HepG2 (cell line): ENCODE measurements at regions not wholly inside any gene's neighbourhood (a gene's known extent, or its start where the extent isn't known, plus 50 kb on each side); places are given as distances from the start of the nearest gene placed in this dataset.

Experiments used
- ARNT2 ChIP-seq: sonication (generic); formaldehyde crosslinking; IDR thresholded peaks from 2 replicates; pipeline ENCODE4 v1.8.0; 2022; ENCODE audit warnings: mild to moderate bottlenecking, low read depth, missing genetic modification reagents, moderate library complexity
- ATRX ChIP-seq: sonication (generic); formaldehyde crosslinking; IDR thresholded peaks from 2 replicates; pipeline ENCODE4 v1.4.0; 2020; ENCODE audit warnings: missing genetic modification reagents, borderline replicate concordance
- EEA1 ChIP-seq: sonication (generic); formaldehyde crosslinking; IDR thresholded peaks from 2 replicates; pipeline ENCODE4 v1.5.1; 2020; ENCODE audit warnings: mild to moderate bottlenecking, missing genetic modification reagents, borderline replicate concordance
- ESRRA ChIP-seq: sonication (generic); formaldehyde crosslinking; IDR thresholded peaks from 2 replicates; pipeline ENCODE4 v1.5.1; 2020; ENCODE audit warnings: mild to moderate bottlenecking, low read depth, missing genetic modification reagents
- MIER2 ChIP-seq: IDR thresholded peaks from 2 replicates; pipeline ENCODE4 v1.6.1; 2016; ENCODE audit warnings: missing biosample characterization, missing genetic modification reagents
- MIER3 ChIP-seq: IDR thresholded peaks from 2 replicates; pipeline ENCODE4 v1.6.1; 2016; ENCODE audit warnings: missing compliant biosample characterization, borderline replicate concordance
- NR2F2 ChIP-seq: IDR thresholded peaks from 2 replicates; pipeline ENCODE4 v1.6.1; 2012; ENCODE audit warnings: low read depth, inconsistent platforms, borderline replicate concordance
- RBM22 ChIP-seq: fragments of 200-400 bp; formaldehyde crosslinking; optimal IDR thresholded peaks from 2 replicates; pipeline ENCODE3; 2017; ENCODE audit warnings: mild to moderate bottlenecking, low read length, moderate library complexity
- SETDB1 ChIP-seq: sonication (generic); formaldehyde crosslinking; IDR thresholded peaks from 2 replicates; pipeline ENCODE4 v1.5.1; 2020; ENCODE audit warnings: missing genetic modification reagents, mild to moderate bottlenecking, borderline replicate concordance
- SMAD3 ChIP-seq: sonication (generic); formaldehyde crosslinking; IDR thresholded peaks from 2 replicates; pipeline ENCODE4 v1.4.0; 2020; ENCODE audit warnings: missing genetic modification reagents
- SP5 ChIP-seq: IDR thresholded peaks from 2 replicates; pipeline ENCODE4 v1.6.1; 2016; ENCODE audit warnings: low read depth, borderline replicate concordance
- STAT5B ChIP-seq: sonication (generic); formaldehyde crosslinking; IDR thresholded peaks from 2 replicates; pipeline ENCODE4 v1.4.0; 2020; ENCODE audit warnings: missing genetic modification reagents
- ZKSCAN8 ChIP-seq: IDR thresholded peaks from 2 replicates; pipeline ENCODE4 v1.6.1; 2016; ENCODE audit warnings: borderline replicate concordance, missing genetic modification reagents, missing compliant biosample characterization
- ZNF3 ChIP-seq: IDR thresholded peaks from 2 replicates; pipeline ENCODE4 v1.7.0; 2017; ENCODE audit warnings: inconsistent platforms
- ZNF605 ChIP-seq: sonication (generic); formaldehyde crosslinking; IDR thresholded peaks from 2 replicates; pipeline ENCODE4 v1.8.0; 2022; ENCODE audit warnings: mild to moderate bottlenecking, missing genetic modification reagents
- ZNF850 ChIP-seq: sonication (generic); formaldehyde crosslinking; conservative IDR thresholded peaks from 2 replicates; pipeline ENCODE4 v1.9.0; 2021; ENCODE audit warnings: mild to moderate bottlenecking, missing genetic modification reagents
- TF ChIP-seq, protein P1 (sequence below): sonication (generic); formaldehyde crosslinking; IDR thresholded peaks from 2 replicates; pipeline ENCODE4 v1.8.1; 2022; ENCODE audit warnings: low read depth, mild to moderate bottlenecking, missing genetic modification reagents
- TF ChIP-seq, protein P2 (sequence below): IDR thresholded peaks from 2 replicates; pipeline ENCODE4 v1.6.1; 2016; ENCODE audit warnings: low read depth, borderline replicate concordance
- TF ChIP-seq, protein P3 (sequence below): sonication (generic); formaldehyde crosslinking; IDR thresholded peaks from 2 replicates; pipeline ENCODE4 v1.4.0; 2020; ENCODE audit warnings: missing genetic modification reagents
- TF ChIP-seq, protein P4 (sequence below): sonication (generic); formaldehyde crosslinking; IDR thresholded peaks from 2 replicates; pipeline ENCODE4 v1.5.0; 2020; ENCODE audit warnings: missing genetic modification reagents

DNA sequence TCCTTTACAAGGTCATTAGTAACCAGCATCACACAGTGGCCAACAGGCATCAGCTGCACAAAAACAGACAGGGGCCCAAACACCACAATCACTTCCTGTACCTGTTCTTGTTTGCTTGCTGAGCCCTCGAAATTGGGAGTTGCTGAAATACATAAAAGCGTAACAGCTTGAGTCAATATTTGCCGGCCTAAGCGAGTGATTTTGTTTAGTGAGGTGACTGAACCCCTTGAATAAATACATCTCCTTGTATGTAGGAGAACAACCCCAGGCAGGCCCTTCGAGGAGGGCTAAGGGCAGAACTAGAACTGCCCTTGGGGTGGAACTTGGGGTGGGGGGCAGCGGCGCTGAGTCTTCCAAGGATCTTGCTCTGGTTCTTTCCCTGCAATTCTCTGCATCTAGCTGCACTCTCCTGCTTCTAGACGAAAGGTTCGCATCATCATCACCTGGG lies 502.5 kb downstream of the RASEF start (continued):
- TF ChIP-seq ZNF850 (CRISPR knock-in tag) = no peak
- TF ChIP-seq, protein P1, sequence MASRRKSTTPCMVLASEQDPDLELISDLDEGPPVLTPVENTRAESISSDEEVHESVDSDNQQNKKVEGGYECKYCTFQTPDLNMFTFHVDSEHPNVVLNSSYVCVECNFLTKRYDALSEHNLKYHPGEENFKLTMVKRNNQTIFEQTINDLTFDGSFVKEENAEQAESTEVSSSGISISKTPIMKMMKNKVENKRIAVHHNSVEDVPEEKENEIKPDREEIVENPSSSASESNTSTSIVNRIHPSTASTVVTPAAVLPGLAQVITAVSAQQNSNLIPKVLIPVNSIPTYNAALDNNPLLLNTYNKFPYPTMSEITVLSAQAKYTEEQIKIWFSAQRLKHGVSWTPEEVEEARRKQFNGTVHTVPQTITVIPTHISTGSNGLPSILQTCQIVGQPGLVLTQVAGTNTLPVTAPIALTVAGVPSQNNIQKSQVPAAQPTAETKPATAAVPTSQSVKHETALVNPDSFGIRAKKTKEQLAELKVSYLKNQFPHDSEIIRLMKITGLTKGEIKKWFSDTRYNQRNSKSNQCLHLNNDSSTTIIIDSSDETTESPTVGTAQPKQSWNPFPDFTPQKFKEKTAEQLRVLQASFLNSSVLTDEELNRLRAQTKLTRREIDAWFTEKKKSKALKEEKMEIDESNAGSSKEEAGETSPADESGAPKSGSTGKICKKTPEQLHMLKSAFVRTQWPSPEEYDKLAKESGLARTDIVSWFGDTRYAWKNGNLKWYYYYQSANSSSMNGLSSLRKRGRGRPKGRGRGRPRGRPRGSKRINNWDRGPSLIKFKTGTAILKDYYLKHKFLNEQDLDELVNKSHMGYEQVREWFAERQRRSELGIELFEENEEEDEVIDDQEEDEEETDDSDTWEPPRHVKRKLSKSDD = 0 out of 2 replicates have a peak, but pooled peaks have one; percentile 53
- TF ChIP-seq, protein P2, sequence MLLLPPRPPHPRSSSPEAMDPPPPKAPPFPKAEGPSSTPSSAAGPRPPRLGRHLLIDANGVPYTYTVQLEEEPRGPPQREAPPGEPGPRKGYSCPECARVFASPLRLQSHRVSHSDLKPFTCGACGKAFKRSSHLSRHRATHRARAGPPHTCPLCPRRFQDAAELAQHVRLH (CRISPR knock-in tag) = peak; percentile 52; the same call in 1 of the 2 replicates
- no peak for TF ChIP-seq ZNF605 (CRISPR knock-in tag)
- peak; percentile 86 for TF ChIP-seq ZKSCAN8 (CRISPR knock-in tag)
- TF ChIP-seq SP5 (CRISPR knock-in tag) = peak; percentile 67
- peak; percentile 78; the same call in 1 of the 2 replicates for TF ChIP-seq ESRRA (CRISPR knock-in tag)
- no peak for TF ChIP-seq STAT5B (CRISPR knock-in tag)
- TF ChIP-seq, protein P3, sequence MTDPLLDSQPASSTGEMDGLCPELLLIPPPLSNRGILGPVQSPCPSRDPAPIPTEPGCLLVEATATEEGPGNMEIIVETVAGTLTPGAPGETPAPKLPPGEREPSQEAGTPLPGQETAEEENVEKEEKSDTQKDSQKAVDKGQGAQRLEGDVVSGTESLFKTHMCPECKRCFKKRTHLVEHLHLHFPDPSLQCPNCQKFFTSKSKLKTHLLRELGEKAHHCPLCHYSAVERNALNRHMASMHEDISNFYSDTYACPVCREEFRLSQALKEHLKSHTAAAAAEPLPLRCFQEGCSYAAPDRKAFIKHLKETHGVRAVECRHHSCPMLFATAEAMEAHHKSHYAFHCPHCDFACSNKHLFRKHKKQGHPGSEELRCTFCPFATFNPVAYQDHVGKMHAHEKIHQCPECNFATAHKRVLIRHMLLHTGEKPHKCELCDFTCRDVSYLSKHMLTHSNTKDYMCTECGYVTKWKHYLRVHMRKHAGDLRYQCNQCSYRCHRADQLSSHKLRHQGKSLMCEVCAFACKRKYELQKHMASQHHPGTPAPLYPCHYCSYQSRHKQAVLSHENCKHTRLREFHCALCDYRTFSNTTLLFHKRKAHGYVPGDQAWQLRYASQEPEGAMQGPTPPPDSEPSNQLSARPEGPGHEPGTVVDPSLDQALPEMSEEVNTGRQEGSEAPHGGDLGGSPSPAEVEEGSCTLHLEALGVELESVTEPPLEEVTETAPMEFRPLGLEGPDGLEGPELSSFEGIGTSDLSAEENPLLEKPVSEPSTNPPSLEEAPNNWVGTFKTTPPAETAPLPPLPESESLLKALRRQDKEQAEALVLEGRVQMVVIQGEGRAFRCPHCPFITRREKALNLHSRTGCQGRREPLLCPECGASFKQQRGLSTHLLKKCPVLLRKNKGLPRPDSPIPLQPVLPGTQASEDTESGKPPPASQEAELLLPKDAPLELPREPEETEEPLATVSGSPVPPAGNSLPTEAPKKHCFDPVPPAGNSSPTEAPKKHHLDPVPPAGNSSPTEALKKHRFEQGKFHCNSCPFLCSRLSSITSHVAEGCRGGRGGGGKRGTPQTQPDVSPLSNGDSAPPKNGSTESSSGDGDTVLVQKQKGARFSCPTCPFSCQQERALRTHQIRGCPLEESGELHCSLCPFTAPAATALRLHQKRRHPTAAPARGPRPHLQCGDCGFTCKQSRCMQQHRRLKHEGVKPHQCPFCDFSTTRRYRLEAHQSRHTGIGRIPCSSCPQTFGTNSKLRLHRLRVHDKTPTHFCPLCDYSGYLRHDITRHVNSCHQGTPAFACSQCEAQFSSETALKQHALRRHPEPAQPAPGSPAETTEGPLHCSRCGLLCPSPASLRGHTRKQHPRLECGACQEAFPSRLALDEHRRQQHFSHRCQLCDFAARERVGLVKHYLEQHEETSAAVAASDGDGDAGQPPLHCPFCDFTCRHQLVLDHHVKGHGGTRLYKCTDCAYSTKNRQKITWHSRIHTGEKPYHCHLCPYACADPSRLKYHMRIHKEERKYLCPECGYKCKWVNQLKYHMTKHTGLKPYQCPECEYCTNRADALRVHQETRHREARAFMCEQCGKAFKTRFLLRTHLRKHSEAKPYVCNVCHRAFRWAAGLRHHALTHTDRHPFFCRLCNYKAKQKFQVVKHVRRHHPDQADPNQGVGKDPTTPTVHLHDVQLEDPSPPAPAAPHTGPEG (CRISPR knock-in tag) = no peak
- no peak for TF ChIP-seq ZNF3 (CRISPR knock-in tag)
- TF ChIP-seq MIER2 (CRISPR knock-in tag) = peak; percentile 72
- no peak for TF ChIP-seq SETDB1 (CRISPR knock-in tag)
- TF ChIP-seq NR2F2 = peak; percentile 87
- peak; percentile 96 for TF ChIP-seq MIER3 (CRISPR knock-in tag)
- no peak for TF ChIP-seq EEA1 (CRISPR knock-in tag)
- TF ChIP-seq, protein P4, sequence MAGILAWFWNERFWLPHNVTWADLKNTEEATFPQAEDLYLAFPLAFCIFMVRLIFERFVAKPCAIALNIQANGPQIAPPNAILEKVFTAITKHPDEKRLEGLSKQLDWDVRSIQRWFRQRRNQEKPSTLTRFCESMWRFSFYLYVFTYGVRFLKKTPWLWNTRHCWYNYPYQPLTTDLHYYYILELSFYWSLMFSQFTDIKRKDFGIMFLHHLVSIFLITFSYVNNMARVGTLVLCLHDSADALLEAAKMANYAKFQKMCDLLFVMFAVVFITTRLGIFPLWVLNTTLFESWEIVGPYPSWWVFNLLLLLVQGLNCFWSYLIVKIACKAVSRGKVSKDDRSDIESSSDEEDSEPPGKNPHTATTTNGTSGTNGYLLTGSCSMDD = no peak
- no peak for TF ChIP-seq ATRX (CRISPR knock-in tag)
- peak; percentile 96 for TF ChIP-seq SMAD3
- no peak for TF ChIP-seq ARNT2
- TF ChIP-seq RBM22 = no peak
